Fibroblast of lung (primary cell): ENCODE measurements at regions not wholly inside any gene's neighbourhood (a gene's known extent, or its start where the extent isn't known, plus 50 kb on each side); places are given as distances from the start of the nearest gene placed in this dataset.
A peak's percentile ranks its signal among the peaks of the same experiment; 100 is the strongest.

Source experiments
- DNase-seq, 2 donors: peaks; one replicate each; pipeline versions ENCODE4 v3.0.0 to v3.0.0-alpha.2; 2010; ENCODE audit warnings: low read depth in 2 of 2
- H2AFZ ChIP-seq: 2 replicates; pipeline ENCODE4 v1.5.1; 2012; ENCODE audit warnings: low read length, control low read depth, inconsistent platforms
- H3K27ac ChIP-seq: 2 replicates; pipeline ENCODE4 v1.5.1; 2011; ENCODE audit warnings: low read length, control low read depth; ENCODE audit not compliant: insufficient read depth
- H3K27me3 ChIP-seq: 2 replicates; pipeline ENCODE4 v1.5.1; 2011; ENCODE audit warnings: mild to moderate bottlenecking, low read length; ENCODE audit not compliant: control insufficient read depth, insufficient read depth
- H3K36me3 ChIP-seq: 2 replicates; pipeline ENCODE4 v1.5.1; 2011; ENCODE audit warnings: low read length; ENCODE audit not compliant: control insufficient read depth, insufficient read depth
- H3K4me1 ChIP-seq: 2 replicates; pipeline ENCODE4 v1.5.1; 2011; ENCODE audit warnings: low read length; ENCODE audit not compliant: control insufficient read depth, insufficient read depth; ENCODE audit errors: extremely low read depth
- H3K4me2 ChIP-seq: 2 replicates; pipeline ENCODE4 v1.5.1; 2011; ENCODE audit warnings: low read length, control low read depth; ENCODE audit not compliant: insufficient read depth; ENCODE audit errors: extremely low read depth
- H3K4me3 ChIP-seq, 4 experiments: fragments of 200-600 bp in 1 of 4; sonication (generic) in 1 of 4; replicated peaks in 1 of 4; 2 replicates each; pipeline ENCODE4 v1.5.1; 2011 to 2016; ENCODE audit warnings: low read length in 4 of 4, low read depth in 3 of 4, mild to moderate bottlenecking in 3 of 4, control low read depth in 2 of 4, inconsistent platforms in 1 of 4, mixed read lengths in 1 of 4; ENCODE audit not compliant: insufficient read depth in 1 of 4; ENCODE audit errors: control extremely low read depth in 1 of 4
- H3K79me2 ChIP-seq: 2 replicates; pipeline ENCODE4 v1.5.1; 2012; ENCODE audit warnings: mild to moderate bottlenecking, low read length, inconsistent platforms; ENCODE audit not compliant: control insufficient read depth, insufficient read depth
- H3K9ac ChIP-seq: 2 replicates; pipeline ENCODE4 v1.5.1; 2011; ENCODE audit warnings: mild to moderate bottlenecking, low read length, control low read depth; ENCODE audit not compliant: insufficient read depth
- H3K9me3 ChIP-seq: 2 replicates; pipeline ENCODE4 v1.5.1; 2012; ENCODE audit warnings: low read depth, low read length; ENCODE audit not compliant: control insufficient read depth, insufficient read depth
- H4K20me1 ChIP-seq: 2 replicates; pipeline ENCODE4 v1.5.1; 2011; ENCODE audit warnings: low read length; ENCODE audit not compliant: control insufficient read depth, insufficient read depth; ENCODE audit errors: extremely low read depth
- EZH2 ChIP-seq: IDR thresholded peaks from 2 replicates; pipeline ENCODE4 v1.5.1; 2012; ENCODE audit warnings: low read length, control low read depth, mild to moderate bottlenecking; ENCODE audit errors: missing control alignments
- TF ChIP-seq, protein P1 (sequence below), 2 donors: IDR thresholded peaks in 1 of 2; conservative IDR thresholded peaks in 1 of 2; 1 replicate in 1 of 2; 2 replicates in 1 of 2; pipeline ENCODE4 v1.5.1; 2011 to 2012; ENCODE audit warnings: low read length in 2 of 2, control low read depth in 1 of 2, inconsistent platforms in 1 of 2, low read depth in 1 of 2, mild to moderate bottlenecking in 1 of 2

DNA sequence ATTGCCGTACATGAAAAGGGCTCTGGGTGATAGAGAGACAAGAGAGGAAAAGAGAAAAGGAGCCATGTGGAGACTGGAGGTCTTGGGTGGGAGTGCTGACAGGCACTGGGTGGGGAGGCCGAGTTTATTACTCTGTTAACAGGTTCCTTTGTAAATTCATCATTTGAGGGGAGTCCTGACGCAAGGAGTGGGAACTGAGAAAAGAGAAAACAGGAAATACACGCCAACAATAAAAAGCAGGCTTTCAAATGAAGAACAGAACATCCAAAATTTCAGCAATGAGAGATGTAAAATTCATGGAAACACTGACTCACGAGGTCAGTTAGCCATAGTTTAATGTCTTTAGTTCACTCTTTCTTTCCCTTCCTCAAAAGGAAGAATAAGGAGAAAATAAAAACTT lies 342.8 kb downstream of the TMEM167A start:
- no peak overlapping the region for H3K9ac ChIP-seq
- no peak overlapping the region for H3K4me3 ChIP-seq
- H3K27me3 ChIP-seq: no peaks in the 10 kb centered on the region
- H4K20me1 ChIP-seq: no peaks in the 10 kb centered on the region
- no peak overlapping the region for H3K4me2 ChIP-seq
- peak in 1 of 2 donors; percentile 9 for DNase-seq
- no peak overlapping the region for H3K27ac ChIP-seq
- no peaks in the 10 kb centered on the region for H3K36me3 ChIP-seq
- no peak overlapping the region for H2AFZ ChIP-seq
- no peaks in the 10 kb centered on the region for H3K4me1 ChIP-seq
- no peaks in the 10 kb centered on the region for H3K9me3 ChIP-seq
- H3K79me2 ChIP-seq: no peaks in the 10 kb centered on the region
- no peak for TF ChIP-seq EZH2
- TF ChIP-seq, protein P1, sequence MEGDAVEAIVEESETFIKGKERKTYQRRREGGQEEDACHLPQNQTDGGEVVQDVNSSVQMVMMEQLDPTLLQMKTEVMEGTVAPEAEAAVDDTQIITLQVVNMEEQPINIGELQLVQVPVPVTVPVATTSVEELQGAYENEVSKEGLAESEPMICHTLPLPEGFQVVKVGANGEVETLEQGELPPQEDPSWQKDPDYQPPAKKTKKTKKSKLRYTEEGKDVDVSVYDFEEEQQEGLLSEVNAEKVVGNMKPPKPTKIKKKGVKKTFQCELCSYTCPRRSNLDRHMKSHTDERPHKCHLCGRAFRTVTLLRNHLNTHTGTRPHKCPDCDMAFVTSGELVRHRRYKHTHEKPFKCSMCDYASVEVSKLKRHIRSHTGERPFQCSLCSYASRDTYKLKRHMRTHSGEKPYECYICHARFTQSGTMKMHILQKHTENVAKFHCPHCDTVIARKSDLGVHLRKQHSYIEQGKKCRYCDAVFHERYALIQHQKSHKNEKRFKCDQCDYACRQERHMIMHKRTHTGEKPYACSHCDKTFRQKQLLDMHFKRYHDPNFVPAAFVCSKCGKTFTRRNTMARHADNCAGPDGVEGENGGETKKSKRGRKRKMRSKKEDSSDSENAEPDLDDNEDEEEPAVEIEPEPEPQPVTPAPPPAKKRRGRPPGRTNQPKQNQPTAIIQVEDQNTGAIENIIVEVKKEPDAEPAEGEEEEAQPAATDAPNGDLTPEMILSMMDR (conservative IDR thresholded peaks at IDR 0.05 in 1 of 2, IDR thresholded peaks at IDR 0.05 in 1 of 2; ENCODE audit: low read depth in 1 of 2, low read length in 2 of 2): no peak

DNA sequence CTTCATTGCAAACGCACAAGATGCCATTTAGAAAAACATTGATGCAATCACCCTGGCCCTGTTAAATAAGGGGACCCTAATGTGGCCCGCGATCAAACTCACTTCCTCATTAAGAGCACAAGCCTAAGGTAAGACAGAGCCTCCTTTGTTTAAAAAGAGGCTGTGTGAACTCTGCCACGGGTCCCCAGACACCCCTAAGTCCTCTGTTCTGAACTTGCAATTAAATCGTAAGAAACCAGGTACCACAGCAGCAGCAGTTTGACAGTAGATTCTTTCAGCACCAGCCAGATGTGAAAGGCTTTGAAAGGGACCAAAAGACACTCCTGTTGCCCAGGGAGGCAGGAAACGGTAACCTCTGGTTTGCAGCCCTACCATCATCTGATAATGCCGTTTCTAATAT lies 346.3 kb downstream of the TMEM167A start:
- no peaks in the 10 kb centered on the region for H3K79me2 ChIP-seq
- H2AFZ ChIP-seq: no peak overlapping the region
- TF ChIP-seq EZH2: no peak
- TF ChIP-seq, protein P1 (conservative IDR thresholded peaks at IDR 0.05 in 1 of 2, IDR thresholded peaks at IDR 0.05 in 1 of 2; ENCODE audit: low read depth in 1 of 2, low read length in 2 of 2): no peak
- H3K9me3 ChIP-seq: no peaks in the 10 kb centered on the region
- H3K9ac ChIP-seq: no peak overlapping the region
- H3K4me2 ChIP-seq: no peak overlapping the region
- H3K36me3 ChIP-seq: no peaks in the 10 kb centered on the region
- no peaks in the 10 kb centered on the region for H4K20me1 ChIP-seq
- no peak overlapping the region for H3K27ac ChIP-seq
- H3K27me3 ChIP-seq: no peaks in the 10 kb centered on the region
- DNase-seq: no peak
- no peaks in the 10 kb centered on the region for H3K4me1 ChIP-seq
- no peak overlapping the region for H3K4me3 ChIP-seq

DNA sequence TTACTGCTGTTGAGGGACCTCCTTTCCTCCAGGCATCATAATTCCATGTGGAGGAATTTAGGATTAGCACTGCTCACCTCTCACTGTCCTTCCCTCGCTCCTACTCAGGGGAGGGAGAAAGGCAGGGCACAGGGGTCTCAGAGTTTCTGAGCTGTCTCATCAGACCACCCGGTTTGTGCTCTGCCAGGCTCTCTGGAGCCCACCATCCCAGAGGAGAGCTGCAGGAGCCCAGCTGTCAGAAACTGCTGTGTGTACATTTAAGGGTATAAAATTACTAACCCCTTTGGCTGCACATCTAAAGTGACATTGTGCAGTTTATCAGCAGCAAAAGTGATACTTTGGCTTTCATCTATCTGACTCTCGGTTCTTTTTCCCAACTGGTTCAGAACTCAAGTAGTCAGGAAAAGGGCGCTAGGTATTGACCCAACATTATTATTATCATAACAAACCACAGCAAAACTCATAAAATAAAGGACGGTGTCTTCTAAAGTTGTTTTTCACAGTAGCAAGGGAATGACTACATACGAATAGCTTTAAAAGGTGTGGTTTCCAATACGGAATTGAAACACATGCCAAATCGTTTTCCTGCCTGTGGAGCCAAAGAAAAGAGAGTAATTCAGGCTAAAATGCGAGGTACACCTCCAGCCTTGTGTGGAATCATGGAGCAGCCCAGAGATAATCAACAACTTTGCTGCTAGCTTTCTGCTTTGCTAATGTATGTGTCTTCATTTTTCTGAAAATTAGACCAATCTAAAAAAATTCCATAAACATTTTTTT lies 348.1 kb downstream of the TMEM167A start:
- Histone ChIP-seq H3K79me2 (no peaks in the 10 kb centered on the region), H3K27ac (no peak overlapping the region), H3K4me2 (no peak overlapping the region), H3K4me1 (no peaks in the 10 kb centered on the region), H3K9ac (no peak overlapping the region), H3K9me3 (no peaks in the 10 kb centered on the region), H2AFZ (no peak overlapping the region), H3K4me3 (no peak overlapping the region), H4K20me1 (no peaks in the 10 kb centered on the region), H3K36me3 (no peaks in the 10 kb centered on the region), H3K27me3 (no peaks in the 10 kb centered on the region)
- no peak for DNase-seq
- TF ChIP-seq, protein P1 (conservative IDR thresholded peaks at IDR 0.05 in 1 of 2, IDR thresholded peaks at IDR 0.05 in 1 of 2; ENCODE audit: low read depth in 1 of 2, low read length in 2 of 2): no peak
